ENCODE measurements at regions not wholly inside any gene's neighbourhood (a gene's known extent, or its start where the extent isn't known, plus 50 kb on each side); places are given as distances from the start of the nearest gene placed in this dataset.
A peak's percentile ranks its signal among the peaks of the same experiment; 100 is the strongest.

- ChIA-PET SMC1A (ENCODE audit: uncharacterized antibody, unreplicated experiment) (interaction anchor here (0.7 to 4.0 kb wide), 13 partner anchors 13 to 143 kb away, joined by 3 to 22 read pairs (median 4); no protein-coding TSS in a partner anchor), POLR2A (interaction anchor here (1.1 to 1.9 kb wide), 3 partner anchors 7 to 25 kb away, joined by 3 to 5 read pairs (median 5); no protein-coding TSS in a partner anchor), CTCF (interaction anchor here (0.8 to 1.9 kb wide), 6 partner anchors 20 to 158 kb away, joined by 3 to 7 read pairs (median 4); no protein-coding TSS in a partner anchor), RAD21 (ENCODE audit: unreplicated experiment) (interaction anchor here (1.2 to 6.2 kb wide), 4 partner anchors 22 to 103 kb away, joined by 3 to 68 read pairs (median 7); no protein-coding TSS in a partner anchor)
- FAIRE-seq (no peak), DNase-seq (ENCODE audit: low read depth, low spot score) (no peak), ATAC-seq (no peak)
- no peak overlapping the region for H3K4me3 ChIP-seq
- no peak overlapping the region for H3K27ac ChIP-seq (ENCODE audit: control insufficient read depth, insufficient read depth)
- H3K4me2 ChIP-seq (ENCODE audit: control insufficient read depth, insufficient read depth) = no peak overlapping the region; the same call in 1 of the 2 replicates
- in situ Hi-C loops (cut with MboI) (no loop called here), intact Hi-C loops (cut with micrococcal nuclease; ENCODE audit: unreplicated experiment) (no loop called here)
- 88% methylated on average over 8 of the region's 8 CpGs for WGBS (ENCODE audit: insufficient coverage, insufficient replicate concordance, low lambda C conversion rate, missing lambda C conversion rate)
- no peaks in the 10 kb centered on the region for H3K27me3 ChIP-seq (replicated peaks in 1 of 2; ENCODE audit: control insufficient read depth in 2 of 2, insufficient read depth in 2 of 2, low read length in 1 of 2)
- no peaks in the 10 kb centered on the region for H3K36me3 ChIP-seq (ENCODE audit: control insufficient read depth in 2 of 2, insufficient read depth in 2 of 2, low read length in 1 of 2)
- no peak overlapping the region for H3K9ac ChIP-seq (ENCODE audit: control insufficient read depth, insufficient read depth, low read length)
- H3K9me3 ChIP-seq (replicated peaks; ENCODE audit: control insufficient read depth, insufficient read depth, low read length) = no peaks in the 10 kb centered on the region; the same call in 2 of the 3 replicates
- H2AFZ ChIP-seq (ENCODE audit: control insufficient read depth, low read depth, low read length) = 0 out of 2 replicates have a peak overlapping the region, but pooled peaks have one; percentile 15
- H3K79me2 ChIP-seq (ENCODE audit: control insufficient read depth, insufficient read depth, low read length) = no peaks in the 10 kb centered on the region
- H4K20me1 ChIP-seq (ENCODE audit: control insufficient read depth, insufficient read depth) = no peaks in the 10 kb centered on the region
- peaks cover 26% of the 10 kb centered on the region for H3K4me1 ChIP-seq (ENCODE audit: control insufficient read depth, insufficient read depth, low read length)
- no TSS peak for BruUV-seq (replicated peaks)
- no peak for TF ChIP-seq BCLAF1 (IDR thresholded peaks at IDR 0.05)
- TF ChIP-seq CHD4 (IDR thresholded peaks at IDR 0.05) = no peak
- TF ChIP-seq CEBPZ (IDR thresholded peaks at IDR 0.05; ENCODE audit: low read depth, low read length) = no peak
- TF ChIP-seq E2F8 (IDR thresholded peaks at IDR 0.05; ENCODE audit: low read depth, partially characterized antibody) = no peak
- TF ChIP-seq LARP7 (IDR thresholded peaks at IDR 0.05) = no peak
- TF ChIP-seq RB1 (IDR thresholded peaks at IDR 0.05; ENCODE audit: borderline replicate concordance) = no peak
- no peak for TF ChIP-seq CHD1 (IDR thresholded peaks at IDR 0.05; ENCODE audit: low read depth, low read length)
- no peak for TF ChIP-seq KAT2A (conservative IDR thresholded peaks at IDR 0.05; ENCODE audit: control insufficient read depth, low read depth, low read length)
- TF ChIP-seq ZBTB11 (CRISPR knock-in tag; IDR thresholded peaks at IDR 0.05) = no peak
Observed at GRCh38 chr10:110389255-110389654, 84.5 kb upstream of the SMNDC1 start.
